Right renal pelvis (tissue), 4 donors: ENCODE measurements at regions not wholly inside any gene's neighbourhood (a gene's known extent, or its start where the extent isn't known, plus 50 kb on each side); places are given as distances from the start of the nearest gene placed in this dataset.

Experiments
- DNase-seq, 4 donors: peaks; one replicate each; pipeline ENCODE4 v3.0.0-alpha.2; 2013; ENCODE audit warnings: low read depth in 4 of 4, low spot score in 3 of 4, missing footprints in 1 of 4

DNA sequence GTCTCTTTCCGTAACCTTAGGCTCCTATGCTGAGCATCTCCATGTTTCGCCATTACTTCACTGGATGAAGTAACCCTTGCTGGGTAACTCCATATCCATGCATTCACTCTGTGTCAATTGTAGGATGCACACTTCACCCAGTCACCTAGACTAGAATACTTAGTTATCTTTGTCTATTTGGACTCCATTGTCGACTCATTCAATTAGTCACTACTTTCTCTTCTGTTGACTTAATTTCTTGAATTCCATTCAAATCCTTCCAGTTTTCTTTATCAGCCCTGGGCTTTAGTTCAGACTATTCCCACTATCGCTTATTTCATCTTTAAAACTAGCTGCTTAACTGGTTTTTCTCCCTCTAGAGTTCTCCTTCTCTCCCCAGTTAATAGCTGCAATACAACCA lies 111.3 kb upstream of the TNS3 start:
- DNase-seq: no peak

DNA sequence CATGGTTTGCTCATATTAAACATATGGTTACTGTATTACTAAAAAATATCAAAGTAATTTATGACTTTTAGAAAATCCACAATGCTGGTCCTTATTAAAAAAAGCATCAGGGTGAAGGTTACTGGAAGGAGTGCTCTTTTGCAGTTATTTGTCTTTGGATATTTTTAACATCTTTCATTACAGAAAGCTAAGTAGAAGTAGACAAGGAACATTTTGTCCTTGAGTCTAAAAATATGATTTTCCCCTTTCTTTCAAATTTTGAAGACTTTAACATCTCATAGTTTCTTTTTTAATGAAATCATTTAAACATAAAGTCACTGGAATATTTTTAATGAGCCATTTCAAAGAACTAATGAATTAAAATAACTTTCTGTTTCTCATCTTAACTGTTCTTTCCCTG lies 110.1 kb upstream of the TNS3 start:
- no peak for DNase-seq

DNA sequence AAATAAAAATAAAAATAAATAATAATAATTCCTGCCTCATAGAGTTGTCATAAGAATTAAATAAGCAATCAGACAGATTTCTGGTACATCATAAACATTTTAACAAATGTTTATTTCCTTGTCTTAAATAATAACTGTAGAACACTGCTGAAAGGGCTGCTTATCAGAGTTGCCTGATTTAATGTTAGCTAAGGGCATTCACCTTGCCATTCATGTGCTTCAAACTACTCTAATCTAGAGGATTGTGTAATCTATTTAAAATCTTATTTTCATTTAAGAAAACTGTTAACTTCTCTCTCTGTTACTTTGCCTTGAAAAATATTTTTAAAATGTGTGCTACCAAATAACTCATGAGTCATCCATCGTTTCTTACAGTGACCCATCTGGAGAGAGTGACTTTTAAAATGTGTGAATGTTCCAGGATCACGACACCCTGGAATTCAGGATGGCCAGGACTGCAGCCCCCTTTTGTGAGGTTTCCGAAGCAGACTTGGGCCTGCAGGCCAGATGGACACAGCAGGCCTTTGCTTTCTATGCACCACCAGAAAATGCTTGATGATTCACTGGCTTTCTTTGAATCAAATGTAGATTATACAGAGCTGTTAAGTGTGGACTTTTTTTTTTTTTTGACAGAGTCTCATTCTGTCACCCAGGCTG lies 109.1 kb upstream of the TNS3 start:
- peak in 1 of 4 donors; percentile 21 for DNase-seq

GRCh38 chr7:47689558-47689957 lies 107.6 kb upstream of the TNS3 start:
- DNase-seq: no peak

DNA sequence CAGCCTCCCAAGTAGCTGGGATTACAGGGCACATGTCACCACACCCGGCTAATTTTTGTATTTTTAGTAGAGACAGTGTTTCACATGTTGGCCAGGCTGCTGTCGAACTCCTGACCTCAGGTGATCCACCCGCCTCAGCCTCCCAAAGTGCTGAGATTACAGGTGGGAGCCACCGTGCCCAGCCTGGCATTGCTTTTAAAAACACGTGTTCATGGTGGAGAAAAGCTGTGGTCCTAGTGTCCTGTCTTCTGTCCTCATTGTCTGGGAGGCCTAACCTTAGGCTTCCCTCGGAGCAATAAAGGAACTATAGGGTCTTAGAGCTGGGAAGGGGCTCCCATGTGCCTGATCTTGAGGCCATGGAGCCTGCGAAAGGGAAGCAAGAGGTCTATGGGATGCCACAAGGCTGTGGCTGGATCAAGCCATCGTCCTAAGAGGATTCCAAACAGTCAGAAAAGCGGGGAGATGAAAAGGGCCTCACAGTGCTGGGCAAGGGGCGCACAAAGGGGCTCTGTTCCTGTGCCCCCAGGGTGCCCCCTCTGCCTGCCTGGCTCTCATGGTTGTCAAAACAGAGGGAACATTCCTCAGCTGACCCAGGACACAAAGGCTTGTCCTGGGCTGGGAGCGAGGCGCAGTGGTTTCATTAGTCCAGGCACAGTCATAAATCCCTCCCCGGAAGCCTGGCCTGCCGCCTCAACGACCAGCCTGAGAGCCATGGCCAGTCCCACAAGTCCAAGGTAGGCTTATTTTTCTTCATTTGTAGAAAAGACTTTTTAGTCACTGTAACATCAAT lies 106.6 kb upstream of the TNS3 start:
- no peak for DNase-seq

DNA sequence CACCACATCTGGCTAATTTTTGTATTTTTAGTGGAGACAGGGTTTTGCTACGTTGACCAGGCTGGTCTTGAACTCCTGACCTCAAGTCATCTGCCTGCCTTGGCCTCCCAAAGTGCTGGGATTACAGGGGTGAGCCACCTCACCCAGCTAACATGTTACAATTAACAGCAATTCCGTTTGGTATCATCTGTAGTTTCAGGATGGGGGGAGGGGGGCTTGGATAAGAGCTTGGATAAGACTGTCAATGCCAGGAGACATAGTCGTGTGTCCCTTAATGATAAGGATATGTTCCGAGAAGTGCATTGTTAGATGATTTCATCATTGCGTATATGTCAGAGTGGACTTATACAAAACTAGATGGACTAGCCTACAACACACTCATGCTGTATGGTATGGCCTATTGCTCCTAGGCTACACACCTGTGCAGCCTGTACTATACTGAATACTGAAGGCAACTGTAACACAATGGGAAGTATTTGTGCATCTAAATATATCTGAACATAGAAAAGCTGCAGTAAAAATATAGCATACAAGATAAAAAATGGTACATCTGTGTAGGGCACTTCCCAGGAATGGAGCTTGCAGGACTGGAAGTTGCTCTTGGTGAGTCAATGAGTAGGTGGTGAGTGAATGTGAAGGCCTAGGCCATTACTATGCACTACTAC lies 103.9 kb upstream of the TNS3 start:
- no peak for DNase-seq

GRCh38 chr7:47685151-47685550 lies 103.2 kb upstream of the TNS3 start:
- no peak for DNase-seq

- no peak for DNase-seq
Measured at GRCh38 chr7:47684728-47685127, 102.8 kb upstream of the TNS3 start.

- DNase-seq: no peak
Measured at GRCh38 chr7:47683485-47683898, 101.6 kb upstream of the TNS3 start.

GRCh38 chr7:47682874-47683273 lies 101.0 kb upstream of the TNS3 start:
- no peak for DNase-seq

GRCh38 chr7:47681249-47681810 lies 99.4 kb upstream of the TNS3 start:
- no peak for DNase-seq

DNA sequence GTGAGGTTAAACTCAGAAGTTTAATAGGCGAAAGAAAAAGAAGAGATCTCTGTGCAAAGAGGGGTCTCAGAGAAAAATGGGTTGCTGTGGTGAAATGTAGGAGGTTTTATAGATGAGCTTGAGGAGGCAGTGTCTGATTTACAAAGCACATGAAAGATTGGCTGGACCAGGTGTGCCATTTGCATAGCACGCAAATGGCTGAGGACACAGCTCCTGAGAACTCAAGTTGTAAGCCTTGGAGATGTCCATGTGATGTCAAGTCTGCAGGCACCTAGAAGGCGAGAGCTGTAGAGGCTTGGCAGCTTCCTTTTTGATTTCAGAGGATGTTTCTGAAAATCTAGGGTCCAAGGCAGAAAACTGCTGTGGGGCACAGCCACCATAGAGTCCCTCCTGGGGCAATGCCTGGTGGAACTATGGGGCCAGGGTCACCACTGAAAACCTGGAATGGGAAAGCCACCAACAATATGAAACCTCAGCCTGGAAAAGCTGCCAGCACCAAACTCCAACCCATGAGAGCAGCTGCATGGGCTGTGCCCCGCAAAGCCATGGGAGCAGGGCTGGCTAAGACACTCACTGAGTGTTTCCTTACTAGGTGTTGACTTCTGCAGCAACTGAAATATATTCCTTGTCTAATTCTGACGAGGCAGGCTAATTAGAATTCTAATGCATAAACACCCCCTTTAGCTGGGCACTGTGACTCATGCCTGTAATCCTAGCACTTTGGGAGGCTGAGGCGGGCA lies 96.9 kb upstream of the TNS3 start:
- no peak for DNase-seq

DNA sequence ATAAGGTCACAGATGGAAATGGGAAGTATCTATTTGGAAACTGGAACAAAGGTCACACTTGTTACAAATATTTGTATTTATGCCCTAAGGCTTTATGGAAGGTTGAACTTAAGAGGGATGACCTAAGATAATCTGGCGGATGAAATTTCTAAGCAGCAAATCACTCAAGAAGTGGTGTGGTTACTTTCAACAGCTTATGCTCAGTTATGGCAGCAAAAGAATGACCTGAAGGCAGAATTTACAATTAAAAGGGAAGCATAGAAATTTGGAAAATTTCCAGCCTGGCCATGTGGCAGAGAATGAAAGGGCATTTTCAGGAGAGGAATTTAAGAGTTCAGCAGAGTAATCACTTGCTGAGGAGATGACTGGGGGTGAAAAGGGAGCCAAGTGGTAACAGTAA lies 95.8 kb upstream of the TNS3 start:
- DNase-seq: no peak

GRCh38 chr7:47677093-47677492 lies 95.2 kb upstream of the TNS3 start:
- no peak for DNase-seq

GRCh38 chr7:47672977-47673381 lies 91.1 kb upstream of the TNS3 start:
- no peak for DNase-seq

GRCh38 chr7:47672271-47672791 lies 90.4 kb upstream of the TNS3 start:
- no peak for DNase-seq

- no peak for DNase-seq
Measured at GRCh38 chr7:47671358-47671757, 89.4 kb upstream of the TNS3 start.

GRCh38 chr7:47670729-47671128 lies 88.8 kb upstream of the TNS3 start:
- no peak for DNase-seq

GRCh38 chr7:47669901-47670384 lies 88.0 kb upstream of the TNS3 start:
- no peak for DNase-seq

- DNase-seq: peak in 1 of 4 donors; percentile 72
Measured at GRCh38 chr7:47669178-47669891, 87.4 kb upstream of the TNS3 start.
